Mesenchymal stem cell (in vitro differentiated cells and primary cell): ENCODE measurements at regions not wholly inside any gene's neighbourhood (a gene's known extent, or its start where the extent isn't known, plus 50 kb on each side); places are given as distances from the start of the nearest gene placed in this dataset.

ENCODE experiments used
- DNase-seq: peaks from one replicate; pipeline ENCODE4 v3.0.0-alpha.2; 2013
- H2AFZ ChIP-seq: one replicate; pipeline ENCODE4 v1.6.1; 2013; ENCODE audit warnings: low read depth, mild to moderate bottlenecking, control low read depth, inconsistent platforms, low read length, moderate library complexity
- H2AK5ac ChIP-seq: 2 replicates; pipeline ENCODE4 v1.6.1; 2013; ENCODE audit warnings: low read length, moderate library complexity, mild to moderate bottlenecking, inconsistent platforms; ENCODE audit not compliant: severe bottlenecking
- H2BK120ac ChIP-seq: one replicate; pipeline ENCODE4 v1.6.1; 2013; ENCODE audit warnings: low read depth, mild to moderate bottlenecking, inconsistent platforms, low read length, moderate library complexity
- H2BK12ac ChIP-seq, 2 experiments: one replicate each; pipeline ENCODE4 v1.6.1; 2013; ENCODE audit warnings: inconsistent platforms in 2 of 2, low read length in 2 of 2, mild to moderate bottlenecking in 2 of 2, moderate library complexity in 2 of 2, control low read depth in 1 of 2
- H2BK15ac ChIP-seq: one replicate; pipeline ENCODE4 v1.6.1; 2013; ENCODE audit warnings: mild to moderate bottlenecking, low read depth, inconsistent platforms; ENCODE audit not compliant: poor library complexity, severe bottlenecking
- H2BK5ac ChIP-seq: 2 replicates; pipeline ENCODE4 v1.6.1; 2013; ENCODE audit warnings: low read depth, mild to moderate bottlenecking, low read length, control low read depth, inconsistent platforms; ENCODE audit not compliant: poor library complexity, severe bottlenecking
- H3K14ac ChIP-seq, 2 experiments: one replicate each; pipeline ENCODE4 v1.6.1; 2013; ENCODE audit warnings: inconsistent platforms in 2 of 2, low read length in 2 of 2, control low read depth in 1 of 2, mild to moderate bottlenecking in 1 of 2, moderate library complexity in 1 of 2
- H3K18ac ChIP-seq, 2 experiments: one replicate each; pipeline ENCODE4 v1.6.1; 2013; ENCODE audit warnings: inconsistent platforms in 2 of 2, low read length in 2 of 2, control low read depth in 1 of 2, low read depth in 1 of 2, mild to moderate bottlenecking in 1 of 2
- H3K23ac ChIP-seq, 2 experiments: one replicate each; pipeline ENCODE4 v1.6.1; 2013; ENCODE audit warnings: inconsistent platforms in 2 of 2, low read length in 2 of 2, mild to moderate bottlenecking in 2 of 2, moderate library complexity in 2 of 2, control low read depth in 1 of 2
- H3K27ac ChIP-seq: 2 replicates; pipeline ENCODE4 v1.5.1; 2013; ENCODE audit warnings: mild to moderate bottlenecking, moderate library complexity, low read length, control low read depth, inconsistent platforms; ENCODE audit not compliant: poor library complexity, severe bottlenecking
- H3K27me3 ChIP-seq, 2 experiments: 2 replicates each; pipeline versions ENCODE4 v1.6.1 to v1.7.0; 2013; ENCODE audit warnings: low read length in 2 of 2, mild to moderate bottlenecking in 2 of 2, moderate library complexity in 2 of 2, control low read depth in 1 of 2, inconsistent platforms in 1 of 2; ENCODE audit not compliant: control insufficient read depth in 1 of 2, insufficient read depth in 1 of 2
- H3K36me3 ChIP-seq, 2 experiments: 2 replicates each; pipeline versions ENCODE4 v1.6.1 to v1.7.0; 2013; ENCODE audit warnings: low read length in 2 of 2, control low read depth in 1 of 2, inconsistent platforms in 1 of 2, low read depth in 1 of 2, mild to moderate bottlenecking in 1 of 2; ENCODE audit not compliant: insufficient read depth in 2 of 2, control insufficient read depth in 1 of 2
- H3K4ac ChIP-seq, 2 experiments: one replicate each; pipeline ENCODE4 v1.6.1; 2013; ENCODE audit warnings: inconsistent platforms in 2 of 2, low read length in 2 of 2, mild to moderate bottlenecking in 2 of 2, moderate library complexity in 2 of 2, control low read depth in 1 of 2, low read depth in 1 of 2
- H3K4me1 ChIP-seq: 2 replicates; pipeline ENCODE4 v1.6.1; 2013; ENCODE audit warnings: low read depth, low read length, control low read depth; ENCODE audit not compliant: control insufficient read depth, insufficient read depth
- H3K4me2 ChIP-seq: 2 replicates; pipeline ENCODE4 v1.6.1; 2013; ENCODE audit warnings: low read length, mild to moderate bottlenecking, inconsistent platforms; ENCODE audit not compliant: poor library complexity, severe bottlenecking
- H3K4me3 ChIP-seq, 2 experiments: 2 replicates each; pipeline versions ENCODE4 v1.5.1 to v1.7.0; 2013; ENCODE audit warnings: low read length in 2 of 2, mild to moderate bottlenecking in 2 of 2, control low read depth in 1 of 2, low read depth in 1 of 2; ENCODE audit not compliant: insufficient read depth in 1 of 2
- H3K79me1 ChIP-seq: replicated peaks from 2 replicates; pipeline ENCODE4 v1.6.1; 2013; ENCODE audit warnings: mild to moderate bottlenecking, control low read depth, low read length, inconsistent platforms; ENCODE audit not compliant: poor library complexity, severe bottlenecking
- H3K9ac ChIP-seq: 2 replicates; pipeline ENCODE4 v1.7.0; 2013; ENCODE audit warnings: mild to moderate bottlenecking, low read length, moderate library complexity
- H3K9me3 ChIP-seq: 2 replicates; pipeline ENCODE4 v1.7.0; 2013; ENCODE audit warnings: mild to moderate bottlenecking, low read length; ENCODE audit not compliant: control insufficient read depth
- H4K8ac ChIP-seq: one replicate; pipeline ENCODE4 v1.6.1; 2013; ENCODE audit warnings: inconsistent platforms, mild to moderate bottlenecking, low read length, moderate library complexity
- H4K91ac ChIP-seq: one replicate; pipeline ENCODE4 v1.6.1; 2013; ENCODE audit warnings: mild to moderate bottlenecking, low read length, inconsistent platforms
- WGBS: methylation state at CpG from one replicate; pipeline ENCODE4 v1.1.7; 2013; ENCODE audit warnings: mixed read lengths; 5-methylcytosine and 5-hydroxymethylcytosine counted together

- H3K9ac ChIP-seq = no peak overlapping the region
- no peak overlapping the region for H4K91ac ChIP-seq
- no peak overlapping the region for H4K8ac ChIP-seq
- no peaks in the 10 kb centered on the region for H3K36me3 ChIP-seq
- no peaks in the 10 kb centered on the region for H3K9me3 ChIP-seq
- no peaks in the 10 kb centered on the region for H3K4me1 ChIP-seq
- no peak overlapping the region for H2AK5ac ChIP-seq
- no peak overlapping the region for H3K4ac ChIP-seq
- H3K18ac ChIP-seq = no peak overlapping the region
- no peak overlapping the region for H2BK12ac ChIP-seq
- no peaks in the 10 kb centered on the region for H3K79me1 ChIP-seq
- H2AFZ ChIP-seq = no peak overlapping the region
- no peaks in the 10 kb centered on the region for H3K27me3 ChIP-seq
- WGBS = 88% methylated on average over 1 of the region's 2 CpGs
- H2BK5ac ChIP-seq = no peak overlapping the region
- H2BK120ac ChIP-seq = no peak overlapping the region
- no peak for DNase-seq
- no peak overlapping the region for H3K4me3 ChIP-seq
- H3K14ac ChIP-seq = no peak overlapping the region
- H3K23ac ChIP-seq = no peak overlapping the region
- H2BK15ac ChIP-seq = no peak overlapping the region
- H3K4me2 ChIP-seq = no peak overlapping the region
- no peak overlapping the region for H3K27ac ChIP-seq
Observed at GRCh38 chr12:84183576-84183975, 729.0 kb downstream of the SLC6A15 start.

DNA sequence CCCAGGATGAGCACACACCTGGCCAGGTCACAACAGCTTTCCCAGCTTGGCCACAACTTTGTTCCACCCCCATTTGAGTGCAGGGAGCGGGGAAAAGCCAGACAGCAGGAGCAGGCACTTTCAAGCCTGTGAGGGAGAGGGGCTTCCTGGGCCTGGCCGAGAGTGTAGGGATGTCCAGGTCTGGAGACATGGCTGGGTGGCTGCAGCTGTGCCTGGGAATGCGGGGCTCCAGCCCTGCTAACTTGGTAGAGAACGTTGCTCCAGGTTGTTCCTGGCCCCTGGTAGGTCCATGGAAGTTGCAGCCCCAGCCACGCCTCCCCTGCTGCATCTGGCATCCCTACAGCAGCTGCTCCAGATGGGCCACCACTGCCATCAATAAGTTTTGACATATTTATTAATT is 738.5 kb downstream of the SLC6A15 start:
- WGBS = 84% methylated on average over 4 of the region's 5 CpGs

DNA sequence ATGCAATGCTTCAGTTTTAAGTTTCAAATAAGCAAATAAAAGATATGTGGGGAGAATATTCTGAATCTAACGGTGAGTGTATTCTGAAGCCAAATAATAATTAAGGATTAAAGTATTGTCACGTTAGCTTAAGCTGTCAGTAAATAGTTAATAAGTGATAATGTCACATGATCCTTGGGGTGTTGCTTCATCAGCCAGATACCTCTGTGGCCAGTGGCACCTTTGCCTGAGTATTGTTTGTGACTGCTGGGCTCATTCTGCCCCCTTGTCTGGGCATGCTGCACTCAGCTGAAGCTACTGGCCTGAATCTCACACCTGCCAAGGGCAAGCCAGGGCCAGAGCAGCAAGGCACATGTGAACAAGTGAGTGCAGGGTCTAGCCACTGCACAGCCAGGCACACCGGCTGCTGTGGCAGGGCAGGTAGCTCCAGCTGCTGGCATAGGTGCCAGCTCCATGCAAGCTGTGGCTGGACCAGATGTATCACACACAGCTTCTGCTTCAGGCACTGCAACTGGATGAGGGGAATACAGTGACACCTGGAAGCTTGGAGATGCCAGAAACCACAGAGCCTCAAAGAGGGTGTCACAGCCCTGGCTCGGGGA is 739.7 kb downstream of the SLC6A15 start:
- H2BK12ac ChIP-seq = no peak overlapping the region
- peaks cover 4% of the 10 kb centered on the region for H3K9me3 ChIP-seq
- H3K4me2 ChIP-seq = no peak overlapping the region
- no peak overlapping the region for H2BK15ac ChIP-seq
- H3K18ac ChIP-seq = peak overlapping the region in 1 of 2 experiments; percentile 59
- H4K91ac ChIP-seq = peak overlapping the region; percentile 14
- no peak overlapping the region for H3K4me3 ChIP-seq
- H4K8ac ChIP-seq = no peak overlapping the region
- no peak overlapping the region for H2AK5ac ChIP-seq
- 83% methylated on average over 4 of the region's 4 CpGs for WGBS
- no peak overlapping the region for H3K4ac ChIP-seq
- no peak overlapping the region for H3K9ac ChIP-seq
- H2BK5ac ChIP-seq = no peak overlapping the region
- no peaks in the 10 kb centered on the region for H3K4me1 ChIP-seq
- H3K27ac ChIP-seq = no peak overlapping the region
- H3K36me3 ChIP-seq = no peaks in the 10 kb centered on the region
- no peak overlapping the region for H3K23ac ChIP-seq
- H3K14ac ChIP-seq = no peak overlapping the region
- H3K27me3 ChIP-seq = no peaks in the 10 kb centered on the region
- no peak overlapping the region for H2AFZ ChIP-seq
- no peak for DNase-seq
- no peak overlapping the region for H2BK120ac ChIP-seq
- no peaks in the 10 kb centered on the region for H3K79me1 ChIP-seq

More for the DNA sequence above, 738.5 kb downstream of the SLC6A15 start:
- H3K9ac ChIP-seq = no peak overlapping the region
- H4K91ac ChIP-seq = no peak overlapping the region
- no peak overlapping the region for H2BK120ac ChIP-seq
- H2BK12ac ChIP-seq = no peak overlapping the region
- H3K36me3 ChIP-seq = no peaks in the 10 kb centered on the region
- no peak overlapping the region for H3K14ac ChIP-seq
- peaks cover 4% of the 10 kb centered on the region for H3K9me3 ChIP-seq
- DNase-seq = no peak
- H3K23ac ChIP-seq = no peak overlapping the region
- H3K79me1 ChIP-seq = no peaks in the 10 kb centered on the region
- H3K4me3 ChIP-seq = no peak overlapping the region
- no peak overlapping the region for H2BK5ac ChIP-seq
- no peak overlapping the region for H2AFZ ChIP-seq
- no peaks in the 10 kb centered on the region for H3K27me3 ChIP-seq
- H3K4ac ChIP-seq = peak overlapping the region in 1 of 2 experiments; percentile 35
- no peaks in the 10 kb centered on the region for H3K4me1 ChIP-seq
- H4K8ac ChIP-seq = no peak overlapping the region
- peak overlapping the region in 1 of 2 experiments; percentile 54 for H3K18ac ChIP-seq
- no peak overlapping the region for H2BK15ac ChIP-seq
- no peak overlapping the region for H2AK5ac ChIP-seq
- no peak overlapping the region for H3K27ac ChIP-seq
- H3K4me2 ChIP-seq = no peak overlapping the region

GRCh38 chr12:84166812-84167211 is 745.8 kb downstream of the SLC6A15 start:
- H3K79me1 ChIP-seq = no peaks in the 10 kb centered on the region
- no peak overlapping the region for H3K14ac ChIP-seq
- no peaks in the 10 kb centered on the region for H3K4me1 ChIP-seq
- H3K23ac ChIP-seq = no peak overlapping the region
- no peak overlapping the region for H2BK15ac ChIP-seq
- H3K4me3 ChIP-seq = no peak overlapping the region
- no peaks in the 10 kb centered on the region for H3K9me3 ChIP-seq
- H3K18ac ChIP-seq = no peak overlapping the region
- H3K4me2 ChIP-seq = no peak overlapping the region
- H3K27ac ChIP-seq = no peak overlapping the region
- 65% methylated on average over 1 of the region's 1 CpG for WGBS
- H3K36me3 ChIP-seq = no peaks in the 10 kb centered on the region
- H3K4ac ChIP-seq = no peak overlapping the region
- no peaks in the 10 kb centered on the region for H3K27me3 ChIP-seq
- no peak overlapping the region for H4K91ac ChIP-seq
- no peak overlapping the region for H3K9ac ChIP-seq
- H2AFZ ChIP-seq = no peak overlapping the region
- no peak overlapping the region for H2BK12ac ChIP-seq
- no peak overlapping the region for H2AK5ac ChIP-seq
- DNase-seq = no peak
- H4K8ac ChIP-seq = no peak overlapping the region
- H2BK120ac ChIP-seq = no peak overlapping the region
- no peak overlapping the region for H2BK5ac ChIP-seq
